ENCODE measurements at regions not wholly inside any gene's neighbourhood (a gene's known extent, or its start where the extent isn't known, plus 50 kb on each side); places are given as distances from the start of the nearest gene placed in this dataset.

DNA sequence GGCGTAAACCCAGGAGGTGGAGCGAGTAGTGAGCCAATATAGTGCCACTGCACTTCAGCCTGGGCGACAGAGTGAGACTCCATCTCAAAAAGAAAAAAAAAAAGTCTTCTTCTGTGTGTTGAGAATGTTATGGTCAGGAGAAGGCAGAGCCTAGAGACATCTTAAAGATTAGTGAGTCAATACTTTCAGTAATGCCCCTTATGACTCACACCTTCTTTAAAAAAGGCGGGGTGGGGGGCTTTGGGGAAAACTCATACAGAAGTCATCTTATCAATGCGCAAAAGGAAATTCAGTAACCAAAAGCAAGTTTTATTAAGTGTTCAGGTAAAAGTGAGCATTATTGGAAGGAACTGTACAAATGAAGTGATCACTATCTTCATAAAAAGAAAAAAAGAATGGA is 1369.8 kb upstream of the LRRTM3 start (continued):
- TF ChIP-seq, protein P1, sequence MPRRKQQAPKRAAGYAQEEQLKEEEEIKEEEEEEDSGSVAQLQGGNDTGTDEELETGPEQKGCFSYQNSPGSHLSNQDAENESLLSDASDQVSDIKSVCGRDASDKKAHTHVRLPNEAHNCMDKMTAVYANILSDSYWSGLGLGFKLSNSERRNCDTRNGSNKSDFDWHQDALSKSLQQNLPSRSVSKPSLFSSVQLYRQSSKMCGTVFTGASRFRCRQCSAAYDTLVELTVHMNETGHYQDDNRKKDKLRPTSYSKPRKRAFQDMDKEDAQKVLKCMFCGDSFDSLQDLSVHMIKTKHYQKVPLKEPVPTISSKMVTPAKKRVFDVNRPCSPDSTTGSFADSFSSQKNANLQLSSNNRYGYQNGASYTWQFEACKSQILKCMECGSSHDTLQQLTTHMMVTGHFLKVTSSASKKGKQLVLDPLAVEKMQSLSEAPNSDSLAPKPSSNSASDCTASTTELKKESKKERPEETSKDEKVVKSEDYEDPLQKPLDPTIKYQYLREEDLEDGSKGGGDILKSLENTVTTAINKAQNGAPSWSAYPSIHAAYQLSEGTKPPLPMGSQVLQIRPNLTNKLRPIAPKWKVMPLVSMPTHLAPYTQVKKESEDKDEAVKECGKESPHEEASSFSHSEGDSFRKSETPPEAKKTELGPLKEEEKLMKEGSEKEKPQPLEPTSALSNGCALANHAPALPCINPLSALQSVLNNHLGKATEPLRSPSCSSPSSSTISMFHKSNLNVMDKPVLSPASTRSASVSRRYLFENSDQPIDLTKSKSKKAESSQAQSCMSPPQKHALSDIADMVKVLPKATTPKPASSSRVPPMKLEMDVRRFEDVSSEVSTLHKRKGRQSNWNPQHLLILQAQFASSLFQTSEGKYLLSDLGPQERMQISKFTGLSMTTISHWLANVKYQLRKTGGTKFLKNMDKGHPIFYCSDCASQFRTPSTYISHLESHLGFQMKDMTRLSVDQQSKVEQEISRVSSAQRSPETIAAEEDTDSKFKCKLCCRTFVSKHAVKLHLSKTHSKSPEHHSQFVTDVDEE (CRISPR knock-in tag; IDR thresholded peaks at IDR 0.05): no peak
- TF ChIP-seq BACH2 (CRISPR knock-in tag; IDR thresholded peaks at IDR 0.05; ENCODE audit: borderline replicate concordance) (no peak), ISL1 (CRISPR knock-in tag; IDR thresholded peaks at IDR 0.05) (no peak), GLIS3 (CRISPR knock-in tag; IDR thresholded peaks at IDR 0.05) (no peak), ZFP30 (CRISPR knock-in tag; IDR thresholded peaks at IDR 0.05) (no peak)
- TF ChIP-seq, protein P2, sequence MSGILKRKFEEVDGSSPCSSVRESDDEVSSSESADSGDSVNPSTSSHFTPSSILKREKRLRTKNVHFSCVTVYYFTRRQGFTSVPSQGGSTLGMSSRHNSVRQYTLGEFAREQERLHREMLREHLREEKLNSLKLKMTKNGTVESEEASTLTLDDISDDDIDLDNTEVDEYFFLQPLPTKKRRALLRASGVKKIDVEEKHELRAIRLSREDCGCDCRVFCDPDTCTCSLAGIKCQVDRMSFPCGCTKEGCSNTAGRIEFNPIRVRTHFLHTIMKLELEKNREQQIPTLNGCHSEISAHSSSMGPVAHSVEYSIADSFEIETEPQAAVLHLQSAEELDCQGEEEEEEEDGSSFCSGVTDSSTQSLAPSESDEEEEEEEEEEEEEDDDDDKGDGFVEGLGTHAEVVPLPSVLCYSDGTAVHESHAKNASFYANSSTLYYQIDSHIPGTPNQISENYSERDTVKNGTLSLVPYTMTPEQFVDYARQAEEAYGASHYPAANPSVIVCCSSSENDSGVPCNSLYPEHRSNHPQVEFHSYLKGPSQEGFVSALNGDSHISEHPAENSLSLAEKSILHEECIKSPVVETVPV (CRISPR knock-in tag; IDR thresholded peaks at IDR 0.05): no peak

DNA sequence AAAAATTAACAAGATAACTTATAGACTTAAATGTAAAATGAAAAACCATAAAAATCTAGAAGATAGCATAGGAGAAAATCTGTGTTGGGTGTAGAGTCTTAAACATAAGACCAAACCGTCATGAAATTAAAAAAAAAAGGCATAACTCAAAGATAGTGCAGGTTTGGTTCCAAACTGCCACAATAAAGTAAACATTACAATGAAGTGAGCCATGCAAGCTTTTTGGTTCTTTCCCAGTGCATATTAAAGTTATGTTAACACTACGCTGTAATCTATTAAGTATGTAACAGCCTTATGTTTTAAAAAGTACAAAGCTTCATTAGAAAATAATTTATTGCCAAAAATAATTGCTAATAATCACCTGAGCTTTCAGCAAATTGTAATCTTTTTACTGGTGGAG is 1366.5 kb upstream of the LRRTM3 start:
- TF ChIP-seq BACH2 (CRISPR knock-in tag; IDR thresholded peaks at IDR 0.05; ENCODE audit: borderline replicate concordance) (no peak), PPARA (CRISPR knock-in tag; IDR thresholded peaks at IDR 0.05; ENCODE audit: borderline replicate concordance) (no peak), ZFP30 (CRISPR knock-in tag; IDR thresholded peaks at IDR 0.05) (no peak), ZNF8 (CRISPR knock-in tag; IDR thresholded peaks at IDR 0.05) (no peak), TCF4 (CRISPR knock-in tag; IDR thresholded peaks at IDR 0.05; ENCODE audit: borderline replicate concordance) (no peak)
- TF ChIP-seq, protein P1 (CRISPR knock-in tag; IDR thresholded peaks at IDR 0.05): no peak
- ATAC-seq: no peak

DNA sequence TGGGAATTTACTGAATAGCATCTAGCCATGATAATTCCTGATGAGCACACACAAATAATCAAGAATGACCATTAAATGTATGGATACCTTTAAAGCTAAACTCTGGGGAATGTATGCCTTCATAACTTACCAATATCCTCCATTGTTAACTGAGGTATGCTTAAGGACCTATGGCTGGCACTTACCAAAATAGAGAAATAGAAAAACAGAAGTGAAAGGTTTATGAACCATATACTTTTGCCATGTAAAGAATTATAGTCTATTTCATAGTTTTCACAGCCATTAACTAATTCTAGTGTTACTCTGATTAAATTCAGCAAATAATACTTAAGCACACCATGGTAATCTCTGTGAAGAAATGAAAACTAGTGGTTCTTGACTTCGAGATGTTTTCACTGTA is 1360.6 kb upstream of the LRRTM3 start:
- TF ChIP-seq, protein P3, sequence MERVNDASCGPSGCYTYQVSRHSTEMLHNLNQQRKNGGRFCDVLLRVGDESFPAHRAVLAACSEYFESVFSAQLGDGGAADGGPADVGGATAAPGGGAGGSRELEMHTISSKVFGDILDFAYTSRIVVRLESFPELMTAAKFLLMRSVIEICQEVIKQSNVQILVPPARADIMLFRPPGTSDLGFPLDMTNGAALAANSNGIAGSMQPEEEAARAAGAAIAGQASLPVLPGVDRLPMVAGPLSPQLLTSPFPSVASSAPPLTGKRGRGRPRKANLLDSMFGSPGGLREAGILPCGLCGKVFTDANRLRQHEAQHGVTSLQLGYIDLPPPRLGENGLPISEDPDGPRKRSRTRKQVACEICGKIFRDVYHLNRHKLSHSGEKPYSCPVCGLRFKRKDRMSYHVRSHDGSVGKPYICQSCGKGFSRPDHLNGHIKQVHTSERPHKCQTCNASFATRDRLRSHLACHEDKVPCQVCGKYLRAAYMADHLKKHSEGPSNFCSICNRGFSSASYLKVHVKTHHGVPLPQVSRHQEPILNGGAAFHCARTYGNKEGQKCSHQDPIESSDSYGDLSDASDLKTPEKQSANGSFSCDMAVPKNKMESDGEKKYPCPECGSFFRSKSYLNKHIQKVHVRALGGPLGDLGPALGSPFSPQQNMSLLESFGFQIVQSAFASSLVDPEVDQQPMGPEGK (CRISPR knock-in tag; IDR thresholded peaks at IDR 0.05; ENCODE audit: borderline replicate concordance): no peak
- TF ChIP-seq, protein P1 (CRISPR knock-in tag; IDR thresholded peaks at IDR 0.05): no peak
- TF ChIP-seq, protein P4, sequence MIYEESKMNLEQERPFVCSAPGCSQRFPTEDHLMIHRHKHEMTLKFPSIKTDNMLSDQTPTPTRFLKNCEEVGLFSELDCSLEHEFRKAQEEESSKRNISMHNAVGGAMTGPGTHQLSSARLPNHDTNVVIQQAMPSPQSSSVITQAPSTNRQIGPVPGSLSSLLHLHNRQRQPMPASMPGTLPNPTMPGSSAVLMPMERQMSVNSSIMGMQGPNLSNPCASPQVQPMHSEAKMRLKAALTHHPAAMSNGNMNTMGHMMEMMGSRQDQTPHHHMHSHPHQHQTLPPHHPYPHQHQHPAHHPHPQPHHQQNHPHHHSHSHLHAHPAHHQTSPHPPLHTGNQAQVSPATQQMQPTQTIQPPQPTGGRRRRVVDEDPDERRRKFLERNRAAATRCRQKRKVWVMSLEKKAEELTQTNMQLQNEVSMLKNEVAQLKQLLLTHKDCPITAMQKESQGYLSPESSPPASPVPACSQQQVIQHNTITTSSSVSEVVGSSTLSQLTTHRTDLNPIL (CRISPR knock-in tag; IDR thresholded peaks at IDR 0.05; ENCODE audit: low read depth): no peak
- TF ChIP-seq ESRRG (CRISPR knock-in tag; IDR thresholded peaks at IDR 0.05) (no peak), TOX (CRISPR knock-in tag; IDR thresholded peaks at IDR 0.05; ENCODE audit: borderline replicate concordance) (no peak), ZNF565 (CRISPR knock-in tag; conservative IDR thresholded peaks at IDR 0.05; ENCODE audit: low read depth) (no peak), ZFP3 (CRISPR knock-in tag; IDR thresholded peaks at IDR 0.05) (no peak), ZFP30 (CRISPR knock-in tag; IDR thresholded peaks at IDR 0.05) (no peak), RARB (CRISPR knock-in tag; IDR thresholded peaks at IDR 0.05) (no peak), ZNF8 (CRISPR knock-in tag; IDR thresholded peaks at IDR 0.05) (no peak)
- TF ChIP-seq, protein P2 (CRISPR knock-in tag; IDR thresholded peaks at IDR 0.05): no peak
- no peak for ATAC-seq
